ENCODE measurements at regions not wholly inside any gene's neighbourhood (a gene's known extent, or its start where the extent isn't known, plus 50 kb on each side); places are given as distances from the start of the nearest gene placed in this dataset.

DNA sequence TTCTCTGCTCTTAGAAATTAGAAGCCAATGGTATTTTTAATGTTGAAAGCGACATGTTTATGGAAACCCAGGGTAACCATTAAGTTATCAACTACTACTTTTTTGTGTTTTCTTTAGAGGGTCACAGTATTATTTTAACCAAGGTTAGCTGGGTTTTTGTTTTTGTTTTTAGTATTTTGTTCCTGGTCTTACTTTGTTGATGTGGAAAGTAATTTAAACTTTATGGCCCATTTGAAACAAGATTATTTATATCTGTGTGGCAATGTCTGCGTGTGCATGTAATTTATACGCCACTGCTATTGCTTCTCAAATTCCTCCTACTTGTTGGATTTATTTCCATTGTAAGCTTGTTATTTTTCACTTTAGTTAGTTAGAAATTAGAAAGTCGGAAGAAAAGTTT lies 722.1 kb upstream of the NR2F2 start:
- TF ChIP-seq, protein P1, sequence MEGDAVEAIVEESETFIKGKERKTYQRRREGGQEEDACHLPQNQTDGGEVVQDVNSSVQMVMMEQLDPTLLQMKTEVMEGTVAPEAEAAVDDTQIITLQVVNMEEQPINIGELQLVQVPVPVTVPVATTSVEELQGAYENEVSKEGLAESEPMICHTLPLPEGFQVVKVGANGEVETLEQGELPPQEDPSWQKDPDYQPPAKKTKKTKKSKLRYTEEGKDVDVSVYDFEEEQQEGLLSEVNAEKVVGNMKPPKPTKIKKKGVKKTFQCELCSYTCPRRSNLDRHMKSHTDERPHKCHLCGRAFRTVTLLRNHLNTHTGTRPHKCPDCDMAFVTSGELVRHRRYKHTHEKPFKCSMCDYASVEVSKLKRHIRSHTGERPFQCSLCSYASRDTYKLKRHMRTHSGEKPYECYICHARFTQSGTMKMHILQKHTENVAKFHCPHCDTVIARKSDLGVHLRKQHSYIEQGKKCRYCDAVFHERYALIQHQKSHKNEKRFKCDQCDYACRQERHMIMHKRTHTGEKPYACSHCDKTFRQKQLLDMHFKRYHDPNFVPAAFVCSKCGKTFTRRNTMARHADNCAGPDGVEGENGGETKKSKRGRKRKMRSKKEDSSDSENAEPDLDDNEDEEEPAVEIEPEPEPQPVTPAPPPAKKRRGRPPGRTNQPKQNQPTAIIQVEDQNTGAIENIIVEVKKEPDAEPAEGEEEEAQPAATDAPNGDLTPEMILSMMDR (conservative IDR thresholded peaks at IDR 0.05 in 1 of 2, IDR thresholded peaks at IDR 0.05 in 1 of 2; ENCODE audit: low read depth in 1 of 2, low read length in 2 of 2) = no peak
- no peak for TF ChIP-seq EZH2 (IDR thresholded peaks at IDR 0.05; ENCODE audit: low read length, missing control alignments)

Data from fibroblast of lung (primary cell).